AG04450 (cell line): ENCODE measurements at regions not wholly inside any gene's neighbourhood (a gene's known extent, or its start where the extent isn't known, plus 50 kb on each side); places are given as distances from the start of the nearest gene placed in this dataset.

ENCODE experiments used
- CTCF ChIA-PET: fragments of 300-600, 350-600 bp; formaldehyde crosslinking; extraction: SDS; loops from one replicate; lab custom pipeline; 2022; ENCODE audit warnings: antibody characterized with exemption, inconsistent platforms; lab: Charles Lee
- POLR2A ChIA-PET: fragments of 350-600 bp; formaldehyde crosslinking; extraction: SDS; loops from one replicate; lab custom pipeline; 2021; ENCODE audit warnings: antibody characterized with exemption, inconsistent platforms; lab: Yijun Ruan, JAX
- DNase-seq: peaks from one replicate; pipeline ENCODE4 v3.0.0-alpha.2; 2011; ENCODE audit warnings: low read depth, low spot score
- H3K27ac ChIP-seq: one replicate; pipeline ENCODE4 v1.5.1; 2012; ENCODE audit warnings: low read depth, low read length, control low read depth
- H3K27me3 ChIP-seq: one replicate; pipeline ENCODE4 v1.6.0; 2012; ENCODE audit warnings: low read length; ENCODE audit not compliant: control insufficient read depth, insufficient read depth
- H3K4me3 ChIP-seq: 2 replicates; pipeline ENCODE4 v1.5.1; 2011; ENCODE audit warnings: mild to moderate bottlenecking, low read depth, low read length, control low read depth
- H3K9me3 ChIP-seq: 2 replicates; pipeline ENCODE4 v1.5.1; 2012; ENCODE audit warnings: low read length; ENCODE audit not compliant: control insufficient read depth, insufficient read depth
- TF ChIP-seq, protein P1 (sequence below): IDR thresholded peaks from 2 replicates; pipeline ENCODE4 v1.5.1; 2011; ENCODE audit warnings: low read depth, low read length, control low read depth, inconsistent platforms

DNA sequence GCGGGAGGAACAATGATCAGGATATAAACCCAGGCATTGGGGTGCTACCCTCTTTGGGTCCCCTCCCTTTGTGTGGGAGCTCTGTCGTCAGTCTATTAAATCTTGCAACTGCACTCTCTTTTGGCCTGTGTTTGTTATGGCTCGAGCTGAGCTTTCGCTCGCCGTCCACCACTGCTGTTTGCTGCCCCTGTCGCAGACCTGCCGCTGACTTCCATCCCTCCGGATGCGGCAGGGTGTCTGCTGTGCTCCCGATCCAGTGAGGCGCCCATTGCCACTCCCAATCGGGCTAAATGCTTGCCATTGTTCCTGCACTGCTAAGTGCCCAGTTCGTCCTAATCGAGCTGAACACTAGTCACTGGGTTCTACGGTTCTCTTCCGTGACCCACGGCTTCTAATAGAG is 1443.7 kb upstream of the CADM2 start:
- ChIA-PET POLR2A (no interaction called here), CTCF (no interaction called here)
- H3K27me3 ChIP-seq, result no peaks in the 10 kb centered on the region
- H3K27ac ChIP-seq, result no peak overlapping the region
- DNase-seq, result no peak
- peaks cover 8% of the 10 kb centered on the region for H3K9me3 ChIP-seq
- TF ChIP-seq, protein P1, sequence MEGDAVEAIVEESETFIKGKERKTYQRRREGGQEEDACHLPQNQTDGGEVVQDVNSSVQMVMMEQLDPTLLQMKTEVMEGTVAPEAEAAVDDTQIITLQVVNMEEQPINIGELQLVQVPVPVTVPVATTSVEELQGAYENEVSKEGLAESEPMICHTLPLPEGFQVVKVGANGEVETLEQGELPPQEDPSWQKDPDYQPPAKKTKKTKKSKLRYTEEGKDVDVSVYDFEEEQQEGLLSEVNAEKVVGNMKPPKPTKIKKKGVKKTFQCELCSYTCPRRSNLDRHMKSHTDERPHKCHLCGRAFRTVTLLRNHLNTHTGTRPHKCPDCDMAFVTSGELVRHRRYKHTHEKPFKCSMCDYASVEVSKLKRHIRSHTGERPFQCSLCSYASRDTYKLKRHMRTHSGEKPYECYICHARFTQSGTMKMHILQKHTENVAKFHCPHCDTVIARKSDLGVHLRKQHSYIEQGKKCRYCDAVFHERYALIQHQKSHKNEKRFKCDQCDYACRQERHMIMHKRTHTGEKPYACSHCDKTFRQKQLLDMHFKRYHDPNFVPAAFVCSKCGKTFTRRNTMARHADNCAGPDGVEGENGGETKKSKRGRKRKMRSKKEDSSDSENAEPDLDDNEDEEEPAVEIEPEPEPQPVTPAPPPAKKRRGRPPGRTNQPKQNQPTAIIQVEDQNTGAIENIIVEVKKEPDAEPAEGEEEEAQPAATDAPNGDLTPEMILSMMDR, result no peak
- H3K4me3 ChIP-seq, result no peak overlapping the region

DNA sequence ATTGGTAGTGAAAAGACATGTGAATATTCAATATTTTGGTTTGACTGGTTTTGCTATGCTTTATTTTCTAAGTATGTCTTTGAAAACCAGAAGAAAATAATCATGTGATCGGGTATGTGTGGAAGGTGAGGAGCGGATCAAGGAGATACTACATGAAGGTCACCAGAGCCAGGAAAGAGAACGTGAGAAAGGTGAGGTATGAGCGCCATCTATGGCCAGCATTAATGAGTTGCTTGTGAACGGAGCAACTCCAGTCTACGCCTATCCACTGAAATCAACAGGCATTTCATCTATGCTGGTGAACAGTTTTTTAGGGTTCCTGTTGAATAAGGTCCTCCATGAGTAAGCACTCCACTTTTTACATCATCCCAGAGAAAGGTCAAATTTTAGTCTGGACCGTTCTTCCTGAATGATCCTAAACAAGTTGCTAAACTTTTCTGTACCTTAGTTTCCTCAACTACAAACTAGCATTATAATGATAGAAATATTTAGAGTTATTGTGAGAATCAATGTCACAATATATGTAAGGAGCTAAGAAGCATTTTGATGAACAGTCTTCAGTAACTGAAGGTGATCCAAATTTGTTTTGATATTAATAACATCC is 1435.2 kb upstream of the CADM2 start:
- CTCF ChIA-PET, result no interaction called here
- POLR2A ChIA-PET, result no interaction called here
- Histone ChIP-seq H3K9me3 (peaks cover 3% of the 10 kb centered on the region; the same call in 1 of the 2 replicates), H3K27me3 (no peaks in the 10 kb centered on the region), H3K27ac (no peak overlapping the region), H3K4me3 (no peak overlapping the region)
- no peak for DNase-seq
- TF ChIP-seq, protein P1, result no peak

GRCh38 chr3:83524901-83525300 is 1433.9 kb upstream of the CADM2 start:
- TF ChIP-seq, protein P1, result no peak
- Histone ChIP-seq H3K27me3 (no peaks in the 10 kb centered on the region), H3K9me3 (peaks cover 3% of the 10 kb centered on the region; the same call in 1 of the 2 replicates), H3K27ac (no peak overlapping the region), H3K4me3 (no peak overlapping the region)
- ChIA-PET CTCF (no interaction called here), POLR2A (no interaction called here)
- DNase-seq, result no peak

DNA sequence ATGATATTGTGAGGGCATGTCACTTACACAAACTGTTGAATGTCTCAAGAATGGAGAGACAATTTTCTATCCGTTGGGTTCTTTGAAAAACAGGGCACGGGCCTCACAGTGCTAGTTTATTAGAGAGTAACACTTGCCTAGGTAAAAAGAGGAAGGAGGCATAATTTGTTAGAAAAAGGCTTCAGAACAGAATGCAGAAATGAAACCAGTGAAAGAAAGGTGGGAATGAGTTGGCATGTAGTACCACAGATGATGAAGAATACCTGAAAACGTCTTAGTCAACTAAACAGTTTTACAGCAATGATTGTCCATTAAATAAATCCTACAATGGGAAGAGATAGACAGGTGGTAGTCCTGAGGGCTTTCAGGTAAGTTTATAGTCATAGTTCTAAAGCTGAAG is 1399.7 kb upstream of the CADM2 start:
- ChIA-PET CTCF (no interaction called here), POLR2A (no interaction called here)
- Histone ChIP-seq H3K27ac (no peak overlapping the region), H3K27me3 (no peaks in the 10 kb centered on the region), H3K4me3 (no peak overlapping the region), H3K9me3 (peaks cover 15% of the 10 kb centered on the region)
- TF ChIP-seq, protein P1, result no peak
- DNase-seq, result no peak

- no peak for DNase-seq
- Histone ChIP-seq H3K27ac (no peak overlapping the region), H3K27me3 (no peaks in the 10 kb centered on the region), H3K9me3 (no peaks in the 10 kb centered on the region; the same call in 1 of the 2 replicates), H3K4me3 (no peak overlapping the region)
- ChIA-PET POLR2A (no interaction called here), CTCF (no interaction called here)
- TF ChIP-seq, protein P1, result no peak
Measured at GRCh38 chr3:83567935-83568334, 1390.9 kb upstream of the CADM2 start.
